Central memory CD8-positive, alpha-beta T cell (primary cell): ENCODE measurements at regions not wholly inside any gene's neighbourhood (a gene's known extent, or its start where the extent isn't known, plus 50 kb on each side); places are given as distances from the start of the nearest gene placed in this dataset.
A peak's percentile ranks its signal among the peaks of the same experiment; 100 is the strongest.
"Not testable (repeated sequence)": the region's sequence is repeated elsewhere in the genome, so short reads cannot be mapped to it uniquely, and the experiment has no call there.

Experiments used
- ATAC-seq: fragments of 150-1000 bp; cut with Tn5 transposase; replicated peaks from 2 replicates; pipeline ENCODE4 v1.10.0; 2022; ENCODE audit warnings: mild to moderate bottlenecking, moderate FRiP score, moderate number of reproducible peaks; ENCODE audit not compliant: poor library complexity, severe bottlenecking; ENCODE audit errors: extremely low read depth
- DNase-seq, 2 donors: peaks; one replicate each; pipeline ENCODE4 v3.0.0; 2021; ENCODE audit warnings: low spot score in 2 of 2
- H3K27ac Mint-ChIP-seq: one replicate; pipeline ENCODE4 v1.8.0; 2022; ENCODE audit warnings: low read depth, mild to moderate bottlenecking, moderate library complexity, mixed read lengths
- H3K27me3 Mint-ChIP-seq: one replicate; pipeline ENCODE4 v1.8.0; 2022; ENCODE audit warnings: mixed read lengths
- H3K36me3 Mint-ChIP-seq: one replicate; pipeline ENCODE4 v1.8.0; 2022; ENCODE audit warnings: mild to moderate bottlenecking, moderate library complexity, mixed read lengths; ENCODE audit not compliant: insufficient read depth
- H3K4me1 Mint-ChIP-seq: one replicate; pipeline ENCODE4 v1.8.0; 2022; ENCODE audit warnings: mixed read lengths
- H3K4me3 Mint-ChIP-seq: one replicate; pipeline ENCODE4 v1.8.0; 2022; ENCODE audit warnings: mild to moderate bottlenecking, moderate library complexity, mixed read lengths
- H3K9me3 Mint-ChIP-seq: one replicate; pipeline ENCODE4 v1.8.0; 2022; ENCODE audit warnings: mixed read lengths

- ATAC-seq: not testable (repeated sequence)
Observed at GRCh38 chr10:7050024-7050423, 360.8 kb downstream of the SFMBT2 start.

GRCh38 chr10:7048061-7048460 lies 362.8 kb downstream of the SFMBT2 start:
- Mint-ChIP-seq H3K9me3 (peaks cover 5% of the 10 kb centered on the region), H3K27ac (no peak overlapping the region), H3K4me3 (no peak overlapping the region), H3K4me1 (peaks cover 57% of the 10 kb centered on the region), H3K27me3 (no peaks in the 10 kb centered on the region), H3K36me3 (peaks cover 1% of the 10 kb centered on the region)
- ATAC-seq: no peak
- no peak for DNase-seq

More at GRCh38 chr10:7050024-7050423, 360.8 kb downstream of the SFMBT2 start:
- not testable (repeated sequence) for H3K4me3 Mint-ChIP-seq, H3K9me3 Mint-ChIP-seq, H3K27me3 Mint-ChIP-seq, H3K27ac Mint-ChIP-seq, H3K36me3 Mint-ChIP-seq, DNase-seq
- peaks cover 48% of the 10 kb centered on the region for H3K4me1 Mint-ChIP-seq

DNA sequence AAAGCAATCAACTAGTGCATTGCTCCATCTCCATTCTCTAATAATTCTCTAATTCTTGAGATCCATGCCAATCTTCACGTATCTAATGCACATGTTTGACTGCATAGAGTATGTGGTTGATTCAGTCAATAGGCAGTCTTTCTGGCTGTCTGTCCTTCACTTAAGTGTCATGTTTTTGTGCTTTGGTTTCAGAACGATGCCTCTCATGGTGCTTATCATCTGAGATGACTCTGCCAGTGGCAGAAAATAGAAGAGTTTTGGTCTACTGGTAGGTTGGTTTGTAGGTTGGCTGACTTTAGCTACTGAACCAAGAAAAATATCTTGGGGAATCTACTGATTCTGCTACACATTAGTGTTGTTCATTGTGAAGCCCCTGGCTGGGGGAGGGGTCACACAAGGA lies 364.2 kb downstream of the SFMBT2 start:
- Mint-ChIP-seq H3K4me1 (peaks cover 65% of the 10 kb centered on the region), H3K27me3 (no peaks in the 10 kb centered on the region), H3K27ac (peak overlapping the region; percentile 22), H3K36me3 (peaks cover 3% of the 10 kb centered on the region), H3K4me3 (peak overlapping the region; percentile 37), H3K9me3 (peaks cover 5% of the 10 kb centered on the region)
- ATAC-seq (peak; percentile 61), DNase-seq (no peak)

DNA sequence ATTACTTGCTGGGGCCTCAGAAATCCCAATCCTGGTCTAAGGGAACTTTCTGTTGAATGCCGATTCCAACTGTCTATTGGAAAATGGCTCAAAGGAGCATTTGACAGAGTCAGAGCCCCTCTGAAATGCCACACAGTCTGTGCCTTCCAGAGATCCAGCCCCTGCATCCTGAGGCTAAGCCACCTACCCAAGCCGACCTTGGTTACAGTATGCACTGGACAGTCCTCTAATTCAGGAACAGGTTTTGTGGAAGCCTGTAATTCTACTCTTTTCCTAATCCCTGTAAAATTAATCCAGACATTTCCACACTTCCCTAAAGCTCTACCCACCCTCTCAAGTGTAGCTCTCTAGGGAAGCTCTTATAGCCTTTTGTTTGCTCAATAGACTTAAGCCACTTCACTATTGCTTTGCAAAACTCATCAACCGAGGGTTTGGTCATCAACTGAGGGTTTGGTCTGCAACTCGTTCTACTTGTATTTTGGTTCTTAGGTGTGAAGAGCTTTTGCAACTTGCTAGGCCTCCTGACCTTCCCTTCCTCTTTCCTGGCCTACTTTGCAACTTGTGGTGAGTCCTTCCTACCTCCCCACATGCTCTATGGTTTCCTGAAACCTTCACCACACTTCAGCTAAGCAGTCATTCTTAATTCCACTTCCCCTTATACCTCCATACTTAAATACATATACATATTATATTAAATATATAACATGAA lies 364.8 kb downstream of the SFMBT2 start:
- ATAC-seq: peak; percentile 88
- H3K4me1 Mint-ChIP-seq: peaks cover 65% of the 10 kb centered on the region
- DNase-seq: peak in 1 of 2 donors; percentile 40
- peak overlapping the region; percentile 22 for H3K27ac Mint-ChIP-seq
- H3K4me3 Mint-ChIP-seq: peak overlapping the region; percentile 37
- H3K27me3 Mint-ChIP-seq: no peaks in the 10 kb centered on the region
- peaks cover 5% of the 10 kb centered on the region for H3K9me3 Mint-ChIP-seq
- H3K36me3 Mint-ChIP-seq: peaks cover 3% of the 10 kb centered on the region

DNA sequence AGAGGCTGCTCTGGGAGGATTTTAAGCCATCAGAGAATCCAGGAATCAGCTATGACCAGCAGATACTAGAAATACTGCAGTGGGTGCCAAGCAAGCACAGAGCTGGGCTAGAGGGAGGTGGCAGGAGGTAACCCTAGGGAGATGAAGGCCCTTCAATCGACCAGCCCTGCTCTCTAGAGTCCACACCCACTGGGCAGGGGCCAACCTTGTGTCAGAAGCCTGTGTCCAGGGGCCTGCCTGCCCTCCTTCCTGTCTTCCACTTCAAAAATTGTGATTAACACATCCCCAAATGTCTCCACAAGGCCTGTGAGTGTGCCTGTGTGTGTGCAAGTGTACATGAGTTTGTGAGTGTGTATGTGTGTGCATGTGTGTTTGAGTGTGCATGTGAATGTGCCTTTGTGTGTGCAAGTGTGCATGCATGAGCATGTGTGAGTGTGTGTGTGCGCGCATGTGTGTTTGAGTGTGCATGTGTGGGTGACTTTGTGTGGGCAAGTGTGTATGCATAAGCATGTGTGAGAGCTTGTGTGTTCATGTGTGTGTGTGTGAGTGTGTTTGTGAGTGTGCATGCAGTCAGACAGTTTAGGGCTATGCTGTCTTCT lies 367.7 kb downstream of the SFMBT2 start:
- Mint-ChIP-seq H3K9me3 (no peaks in the 10 kb centered on the region), H3K27me3 (no peaks in the 10 kb centered on the region), H3K27ac (no peak overlapping the region), H3K4me1 (peaks cover 93% of the 10 kb centered on the region), H3K4me3 (no peak overlapping the region), H3K36me3 (peaks cover 3% of the 10 kb centered on the region)
- ATAC-seq: no peak
- no peak for DNase-seq

DNA sequence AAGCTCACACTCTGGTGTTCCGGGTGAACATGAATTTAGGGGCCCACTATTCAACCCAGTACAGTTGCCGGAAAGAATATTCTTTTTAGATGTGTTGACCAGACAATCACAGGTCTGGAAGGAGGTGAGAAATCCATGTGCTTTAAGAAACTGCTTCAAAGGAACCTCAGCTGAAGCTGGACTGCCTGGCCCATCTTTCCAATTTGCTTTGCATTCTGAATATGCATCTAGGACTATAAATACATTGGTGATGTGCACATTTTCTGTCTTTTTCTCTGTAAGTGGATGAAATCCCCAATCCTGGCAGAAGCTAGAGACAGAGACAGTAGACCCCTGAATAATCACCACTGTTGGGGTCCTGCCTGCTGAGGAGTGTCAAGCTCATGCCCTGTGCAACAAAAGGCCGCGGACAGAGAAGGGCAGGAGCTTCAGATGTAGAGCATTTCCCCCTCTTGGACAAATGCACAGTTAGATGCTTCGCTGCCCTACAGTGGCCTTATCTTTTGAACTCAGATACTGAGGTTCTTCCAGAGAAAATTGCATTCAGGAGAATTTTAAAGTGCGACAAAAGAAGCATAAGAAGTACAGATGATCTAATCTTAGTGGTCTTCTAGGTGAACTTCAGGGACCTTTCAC lies 368.3 kb downstream of the SFMBT2 start:
- H3K36me3 Mint-ChIP-seq: peaks cover 3% of the 10 kb centered on the region
- H3K4me1 Mint-ChIP-seq: peaks cover 91% of the 10 kb centered on the region
- DNase-seq (no peak), ATAC-seq (no peak)
- peak overlapping the region; percentile 42 for H3K27ac Mint-ChIP-seq
- H3K4me3 Mint-ChIP-seq: no peak overlapping the region
- no peaks in the 10 kb centered on the region for H3K27me3 Mint-ChIP-seq
- H3K9me3 Mint-ChIP-seq: no peaks in the 10 kb centered on the region

DNA sequence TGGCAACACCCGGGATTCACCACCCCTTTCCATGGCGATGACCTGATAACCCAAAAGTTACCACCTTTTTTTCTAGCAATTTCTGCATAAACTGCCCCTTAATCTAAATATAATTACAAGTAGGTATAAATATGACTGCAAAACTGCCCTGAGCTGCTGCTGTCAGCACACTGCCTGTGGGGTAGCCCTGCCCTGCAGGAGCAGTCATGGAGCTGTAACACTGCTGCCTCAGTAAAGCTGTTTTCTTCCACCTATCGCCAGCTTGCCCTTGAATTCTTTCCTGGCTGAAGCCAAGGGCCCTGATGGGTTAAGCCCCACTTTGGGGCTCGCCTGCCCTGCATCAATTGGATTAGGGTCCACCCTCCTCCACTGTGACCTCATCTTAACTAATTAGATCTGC lies 368.8 kb downstream of the SFMBT2 start:
- H3K9me3 Mint-ChIP-seq: no peaks in the 10 kb centered on the region
- ATAC-seq (no peak), DNase-seq (no peak)
- H3K36me3 Mint-ChIP-seq: peaks cover 3% of the 10 kb centered on the region
- peaks cover 89% of the 10 kb centered on the region for H3K4me1 Mint-ChIP-seq
- H3K27me3 Mint-ChIP-seq: no peaks in the 10 kb centered on the region
- peak overlapping the region; percentile 42 for H3K27ac Mint-ChIP-seq
- H3K4me3 Mint-ChIP-seq: no peak overlapping the region

DNA sequence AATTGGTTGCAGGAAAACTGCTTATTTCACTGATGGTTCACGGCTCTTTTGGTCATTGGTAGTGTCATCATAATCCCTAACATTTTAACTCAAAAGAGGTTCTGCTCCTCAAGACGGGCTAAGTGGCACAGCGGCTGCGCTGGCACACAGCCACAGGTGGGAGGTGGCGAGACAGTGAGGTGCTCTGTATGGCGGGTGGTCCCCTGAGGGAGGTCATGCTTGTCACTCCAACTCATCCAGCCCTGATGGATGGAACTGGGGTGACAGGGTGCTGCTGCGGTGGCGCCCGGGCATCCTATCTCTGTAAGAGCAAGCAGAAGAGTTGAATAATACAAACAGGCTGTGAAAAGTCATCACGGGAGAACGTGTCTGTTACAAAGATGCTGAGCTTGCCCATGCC lies 370.2 kb downstream of the SFMBT2 start:
- Mint-ChIP-seq H3K9me3 (no peaks in the 10 kb centered on the region), H3K36me3 (peaks cover 2% of the 10 kb centered on the region), H3K4me1 (peaks cover 89% of the 10 kb centered on the region), H3K27me3 (no peaks in the 10 kb centered on the region), H3K27ac (no peak overlapping the region), H3K4me3 (no peak overlapping the region)
- no peak for ATAC-seq
- no peak for DNase-seq

GRCh38 chr10:7039859-7040258 lies 371.0 kb downstream of the SFMBT2 start:
- ATAC-seq (no peak), DNase-seq (no peak)
- no peak overlapping the region for H3K27ac Mint-ChIP-seq
- no peaks in the 10 kb centered on the region for H3K9me3 Mint-ChIP-seq
- H3K36me3 Mint-ChIP-seq: peaks cover 2% of the 10 kb centered on the region
- no peaks in the 10 kb centered on the region for H3K27me3 Mint-ChIP-seq
- H3K4me1 Mint-ChIP-seq: peaks cover 89% of the 10 kb centered on the region
- no peak overlapping the region for H3K4me3 Mint-ChIP-seq

- no peak for ATAC-seq
- H3K4me3 Mint-ChIP-seq: no peak overlapping the region
Observed at GRCh38 chr10:7038416-7038815, 372.4 kb downstream of the SFMBT2 start.

GRCh38 chr10:7037434-7037833 lies 373.4 kb downstream of the SFMBT2 start:
- not testable (repeated sequence) for H3K36me3 Mint-ChIP-seq
- peaks cover 89% of the 10 kb centered on the region for H3K4me1 Mint-ChIP-seq

More at GRCh38 chr10:7038416-7038815, 372.4 kb downstream of the SFMBT2 start:
- no peaks in the 10 kb centered on the region for H3K9me3 Mint-ChIP-seq
- no peak overlapping the region for H3K27ac Mint-ChIP-seq
- H3K4me1 Mint-ChIP-seq: peaks cover 89% of the 10 kb centered on the region
- no peaks in the 10 kb centered on the region for H3K27me3 Mint-ChIP-seq
- H3K36me3 Mint-ChIP-seq: peaks cover 2% of the 10 kb centered on the region
- no peak for DNase-seq

DNA sequence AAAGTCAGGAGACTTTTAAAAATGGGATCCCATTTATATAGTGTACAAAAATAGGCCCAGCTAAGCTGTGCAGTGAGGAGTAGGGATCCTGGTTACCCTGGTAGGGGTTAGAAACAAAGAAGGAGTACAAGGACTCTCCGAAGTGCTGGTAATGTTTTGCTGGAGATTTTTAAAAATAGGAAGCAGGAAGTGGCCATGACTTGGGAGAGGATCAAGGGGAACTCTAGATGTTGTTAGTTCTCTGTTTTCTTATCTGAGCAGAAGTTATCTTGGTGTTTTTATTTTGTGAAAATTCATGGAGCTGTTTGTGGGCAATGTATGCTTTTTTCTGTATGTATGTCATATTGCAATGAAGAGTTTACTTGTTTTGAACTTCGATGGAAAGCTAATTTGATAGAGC lies 373.9 kb downstream of the SFMBT2 start:
- H3K36me3 Mint-ChIP-seq: peaks cover 3% of the 10 kb centered on the region
- DNase-seq (no peak), ATAC-seq (no peak)
- no peaks in the 10 kb centered on the region for H3K27me3 Mint-ChIP-seq
- no peak overlapping the region for H3K4me3 Mint-ChIP-seq
- H3K27ac Mint-ChIP-seq: no peak overlapping the region
- peaks cover 89% of the 10 kb centered on the region for H3K4me1 Mint-ChIP-seq
- no peaks in the 10 kb centered on the region for H3K9me3 Mint-ChIP-seq

More at GRCh38 chr10:7037434-7037833, 373.4 kb downstream of the SFMBT2 start:
- H3K9me3 Mint-ChIP-seq, H3K4me3 Mint-ChIP-seq, ATAC-seq, H3K27me3 Mint-ChIP-seq, H3K27ac Mint-ChIP-seq, DNase-seq: not testable (repeated sequence)
